HG02759 (cell line): ENCODE measurements at regions not wholly inside any gene's neighbourhood (a gene's known extent, or its start where the extent isn't known, plus 50 kb on each side); places are given as distances from the start of the nearest gene placed in this dataset.
"Not testable (repeated sequence)": the region's sequence is repeated elsewhere in the genome, so short reads cannot be mapped to it uniquely, and the experiment has no call there.

ENCODE experiments used
- ATAC-seq: cut with Tn5 transposase; IDR thresholded peaks from one replicate; pipeline ENCODE4 v1.9.1; 2021; ENCODE audit warnings: mild to moderate bottlenecking, moderate library complexity; ENCODE audit not compliant: unreplicated experiment

DNA sequence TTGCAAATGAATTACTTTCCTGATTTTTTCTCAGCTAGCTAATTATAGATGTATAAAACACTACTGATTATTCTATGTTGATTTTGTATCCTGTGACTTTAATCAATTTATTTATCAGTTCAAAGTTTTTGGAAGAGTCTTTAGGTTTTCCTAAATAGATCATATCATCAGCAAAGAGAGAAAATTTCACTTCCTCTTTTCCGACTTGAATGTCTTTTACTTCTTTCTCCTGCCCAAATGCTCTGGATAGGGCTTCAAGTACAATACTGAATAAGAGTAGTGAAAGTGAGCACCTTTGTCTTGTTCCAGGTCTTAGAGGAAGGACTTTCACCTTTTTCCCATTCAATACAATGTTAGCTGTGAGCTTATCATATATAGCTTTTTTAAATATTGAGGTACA, 417.9 kb downstream of the PDGFC start:
- ATAC-seq: no peak

DNA sequence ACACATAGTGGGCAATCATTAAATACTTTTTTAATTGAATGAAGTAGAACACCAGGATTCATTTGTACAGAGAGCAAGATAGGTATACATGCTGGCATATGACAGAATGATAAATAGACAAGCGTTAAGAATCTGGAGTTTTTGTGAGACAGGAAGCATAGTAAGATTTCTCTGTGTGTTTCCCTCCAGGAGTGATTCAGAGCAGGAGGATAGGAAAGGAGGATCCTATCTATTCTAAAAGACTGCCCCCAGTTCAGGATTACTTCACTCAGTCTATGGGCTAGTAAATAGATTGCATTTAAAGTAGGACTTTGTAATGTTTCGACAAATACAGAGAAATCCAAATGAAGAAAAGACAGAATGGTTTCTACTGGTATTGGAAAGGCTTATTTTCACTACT, 423.7 kb downstream of the PDGFC start:
- no peak for ATAC-seq

DNA sequence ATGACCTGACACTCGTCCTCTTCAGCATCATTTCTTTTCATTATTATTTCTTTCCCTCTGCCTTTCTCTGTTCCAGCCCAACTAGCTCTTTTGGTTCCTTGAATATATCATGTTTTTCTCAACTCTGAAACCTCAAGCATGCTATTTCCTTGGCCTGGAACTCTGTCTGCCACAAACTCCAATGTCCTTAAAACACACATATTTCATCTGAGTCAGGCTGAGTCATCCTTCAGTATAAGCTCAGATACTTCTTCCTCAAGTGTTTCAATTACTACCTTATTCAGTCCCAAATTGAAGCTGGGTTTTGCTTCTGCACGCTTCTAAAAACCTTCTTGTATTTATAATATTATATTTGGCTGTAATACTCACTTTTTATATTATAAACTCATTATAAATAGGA, 424.2 kb downstream of the PDGFC start:
- no peak for ATAC-seq

DNA sequence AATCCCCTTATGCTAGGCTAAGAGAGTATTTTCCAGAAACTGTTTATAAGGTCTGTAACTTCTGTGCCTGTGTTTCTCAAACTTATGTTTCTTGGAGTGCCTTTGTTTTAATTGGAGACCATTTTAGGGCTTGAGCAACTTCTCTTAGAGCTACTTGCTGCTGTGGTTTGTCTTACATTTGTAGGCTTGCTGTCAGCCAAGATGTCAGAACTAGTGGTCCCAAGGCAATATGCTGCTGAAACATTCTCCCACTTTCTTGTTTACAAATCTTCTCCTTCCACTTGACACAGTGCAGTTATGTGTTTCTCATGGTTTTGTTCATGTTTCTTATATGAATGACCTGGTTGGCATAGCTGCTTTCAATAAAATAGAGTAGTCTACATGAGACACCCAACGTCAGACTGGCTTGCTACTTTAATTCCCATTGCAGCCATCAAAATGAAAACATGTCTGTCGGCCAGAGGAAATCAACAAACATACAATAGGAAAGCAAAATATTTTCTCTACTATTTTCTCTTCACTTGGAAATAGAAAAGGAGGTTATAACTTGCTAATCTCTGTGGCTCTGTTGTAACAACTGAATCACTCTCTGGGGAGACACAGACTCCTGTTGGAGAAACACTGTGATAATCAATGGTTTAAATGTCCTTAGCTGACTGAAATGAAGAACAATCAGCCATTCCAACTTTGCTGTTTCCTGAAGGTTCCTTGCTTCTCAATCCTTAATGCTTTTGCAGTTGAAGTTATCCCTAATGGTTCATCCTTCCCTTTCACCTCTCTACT, 426.4 kb downstream of the PDGFC start:
- no peak for ATAC-seq

DNA sequence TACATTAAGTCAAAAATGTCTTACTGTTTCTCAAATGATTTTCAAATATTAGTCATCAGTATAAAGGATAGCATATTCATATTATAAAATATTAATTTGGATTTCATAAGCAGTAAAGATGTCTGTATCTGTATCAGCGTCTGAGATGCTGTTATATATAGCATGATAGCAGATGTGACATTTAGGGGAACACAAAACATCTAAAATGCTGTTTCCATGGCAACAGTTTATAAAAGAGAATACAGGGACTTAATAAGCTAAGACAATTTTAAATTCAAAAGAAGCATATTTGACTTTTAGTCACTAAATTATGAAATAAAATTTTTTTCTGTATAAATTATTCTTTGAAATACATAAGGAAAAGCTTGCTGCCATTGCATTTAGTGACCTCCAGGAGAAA, 432.2 kb downstream of the PDGFC start:
- ATAC-seq: no peak

DNA sequence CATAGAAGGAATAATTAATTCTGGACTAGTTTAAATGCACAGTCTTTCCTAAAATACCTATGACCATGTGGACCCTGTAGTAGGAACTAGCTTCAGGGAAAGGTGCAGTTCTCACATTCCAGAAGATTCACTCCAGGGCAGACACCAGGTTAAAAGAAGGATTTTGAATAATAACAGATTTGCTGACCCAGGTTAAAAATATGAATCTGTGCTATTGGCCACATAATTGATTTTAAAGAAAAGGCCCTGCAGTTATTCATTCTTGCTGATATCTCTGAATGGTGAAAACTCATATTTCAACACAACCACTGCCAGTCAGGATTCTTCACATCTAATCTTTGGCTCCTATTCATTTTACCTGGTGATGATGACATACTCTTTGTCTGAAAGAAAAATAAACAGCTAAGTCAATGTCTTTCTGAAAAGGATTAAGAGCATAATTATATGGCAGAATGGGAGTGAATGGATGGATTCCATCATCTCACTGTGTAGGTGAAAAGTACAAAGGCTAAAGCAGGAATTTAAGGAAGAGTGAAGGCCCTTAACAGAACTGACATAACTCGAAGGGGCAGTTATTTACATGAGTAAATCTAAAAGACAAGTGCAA, 432.8 kb downstream of the PDGFC start:
- no peak for ATAC-seq

DNA sequence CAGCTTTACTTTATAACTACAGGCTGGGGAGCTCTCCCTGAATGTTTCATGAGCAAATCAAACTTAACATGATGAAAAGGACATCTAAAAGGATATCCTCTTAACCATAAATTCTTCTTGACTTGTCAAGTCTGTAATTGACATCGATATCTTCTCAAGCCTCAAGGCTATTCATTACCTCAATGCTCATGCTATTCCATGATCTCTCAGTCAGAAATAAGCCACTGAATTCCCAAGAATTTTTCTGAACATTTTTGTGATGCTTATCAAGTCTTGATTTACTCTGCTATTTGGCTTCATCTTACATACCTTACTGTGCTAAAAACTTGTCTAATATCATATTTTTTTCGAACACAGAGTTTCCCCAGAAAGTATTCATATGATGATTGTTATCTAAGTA, 433.4 kb downstream of the PDGFC start:
- no peak for ATAC-seq

DNA sequence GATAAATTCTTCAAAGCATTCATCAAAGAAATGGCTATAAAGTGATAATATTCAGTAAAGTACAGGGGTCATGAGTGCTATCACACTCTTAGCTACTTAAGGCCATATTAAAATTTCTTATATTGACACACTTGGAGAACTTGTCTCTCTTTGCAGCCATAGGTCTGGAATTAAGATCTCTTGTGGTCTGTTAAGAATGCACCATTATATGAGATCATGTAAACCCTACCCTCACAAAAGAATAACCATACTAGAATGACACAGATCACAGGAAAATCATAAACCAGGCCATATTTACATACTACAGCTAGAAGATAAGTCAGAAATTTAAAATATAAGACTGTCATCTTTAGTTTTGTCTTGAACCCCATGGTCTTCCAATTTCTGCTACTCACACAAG, 434.3 kb downstream of the PDGFC start:
- ATAC-seq: no peak

DNA sequence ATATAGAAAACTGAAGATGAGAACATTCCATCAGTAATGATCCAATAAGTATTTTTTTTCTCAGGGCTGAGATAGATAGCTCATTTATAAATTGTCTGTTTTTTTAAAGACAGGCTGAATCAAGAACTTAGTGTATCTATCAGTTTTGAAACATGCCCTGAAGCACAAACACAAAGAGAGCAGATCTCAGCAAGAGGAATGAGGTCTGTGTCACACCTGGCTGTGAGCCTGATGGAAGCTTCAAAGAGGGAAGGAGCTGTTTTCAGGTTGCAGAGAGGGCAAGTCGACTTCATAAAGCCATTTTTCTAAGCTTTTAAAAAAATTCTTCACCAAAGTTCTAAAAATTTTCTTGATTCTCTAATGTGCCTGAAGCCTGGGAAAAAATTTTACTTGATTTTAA, 434.9 kb downstream of the PDGFC start:
- ATAC-seq: no peak

DNA sequence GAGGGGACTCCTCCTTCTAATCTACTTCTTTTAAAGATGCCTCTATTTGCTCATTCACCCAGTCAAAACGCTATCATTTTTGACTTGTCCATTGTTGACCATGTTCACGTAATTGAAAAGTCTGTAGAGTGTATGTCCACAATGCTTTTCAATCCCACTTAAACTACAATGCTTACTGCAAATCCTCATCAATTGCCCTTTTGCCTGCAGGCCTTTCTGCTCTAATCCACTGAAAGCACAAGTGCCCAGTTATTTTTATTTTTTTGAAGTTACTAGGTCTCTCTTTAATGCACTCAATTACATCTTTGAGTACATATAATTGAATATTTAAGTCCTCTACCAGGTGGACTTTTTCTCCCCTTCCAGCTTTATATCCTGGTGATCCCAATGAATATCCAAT, 437.4 kb downstream of the PDGFC start:
- no peak for ATAC-seq

DNA sequence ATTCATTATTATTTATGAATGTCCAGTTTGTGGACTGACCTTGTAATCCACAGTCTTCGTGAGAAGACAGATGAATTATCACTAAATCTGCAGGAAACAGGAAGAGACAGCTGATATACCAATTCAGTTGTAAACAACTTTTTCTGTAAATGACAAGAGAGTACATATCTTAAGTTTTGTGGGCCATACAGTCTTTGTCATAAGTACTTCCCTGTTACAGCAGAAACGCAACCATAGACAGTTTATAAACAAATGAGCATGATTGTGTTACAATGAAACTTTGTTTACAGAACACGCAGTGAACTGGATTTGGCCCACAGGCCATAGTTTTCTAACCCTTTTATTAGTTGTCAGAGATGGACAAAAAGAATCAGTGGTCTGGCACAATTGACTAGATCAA, 443.4 kb downstream of the PDGFC start:
- no peak for ATAC-seq

DNA sequence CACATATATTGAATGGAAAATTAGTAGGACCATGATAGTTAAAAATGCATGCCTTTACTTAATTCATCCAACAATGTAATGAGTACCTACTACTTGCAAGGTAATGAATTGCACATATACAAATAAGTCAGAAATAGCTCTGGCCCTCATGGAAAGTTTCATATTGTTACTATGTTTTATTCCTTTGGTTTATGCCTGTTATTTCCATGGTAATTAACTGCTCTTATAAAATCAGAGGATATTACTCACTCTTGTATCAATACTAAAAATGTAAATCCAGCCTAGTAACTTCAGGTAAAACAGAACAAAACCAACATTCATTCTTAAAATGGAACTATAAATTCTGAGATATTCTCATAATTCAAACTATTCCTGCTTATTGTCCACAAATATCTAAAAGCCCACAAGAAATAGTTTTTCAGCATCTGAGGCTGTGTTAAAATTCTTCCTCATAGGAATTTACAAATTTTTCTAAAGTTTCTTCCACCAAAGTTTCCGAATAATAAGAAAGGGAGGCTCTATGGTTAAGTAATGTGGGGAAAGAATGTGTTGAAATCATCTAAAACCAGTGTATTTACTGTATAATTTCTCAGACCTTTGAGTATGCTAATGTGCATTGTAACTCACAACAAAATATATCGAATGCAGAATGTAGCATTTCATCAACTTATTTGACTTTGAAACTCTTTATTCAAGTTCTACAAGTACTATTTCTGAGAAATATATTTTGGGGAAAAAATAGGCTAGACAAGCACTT, 444.2 kb downstream of the PDGFC start:
- no peak for ATAC-seq

DNA sequence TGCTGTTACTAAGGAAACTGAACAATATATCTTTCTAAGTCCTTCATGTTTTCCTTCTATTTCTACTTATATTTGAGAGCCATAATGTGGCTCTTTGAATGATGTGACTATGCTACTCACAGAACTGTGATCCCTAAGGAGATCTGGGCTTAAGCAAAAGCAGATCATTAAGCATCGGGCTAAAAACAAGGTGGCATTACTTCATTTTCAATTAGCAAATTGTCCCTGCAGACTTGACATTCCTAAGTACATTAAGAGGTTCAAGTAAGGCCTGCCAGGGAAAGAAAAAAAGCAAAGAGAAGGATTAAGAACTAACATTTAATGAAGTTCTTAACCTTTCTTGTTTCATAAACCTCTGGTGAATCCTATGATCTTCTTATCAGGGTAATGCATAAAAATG, 447.6 kb downstream of the PDGFC start:
- no peak for ATAC-seq

DNA sequence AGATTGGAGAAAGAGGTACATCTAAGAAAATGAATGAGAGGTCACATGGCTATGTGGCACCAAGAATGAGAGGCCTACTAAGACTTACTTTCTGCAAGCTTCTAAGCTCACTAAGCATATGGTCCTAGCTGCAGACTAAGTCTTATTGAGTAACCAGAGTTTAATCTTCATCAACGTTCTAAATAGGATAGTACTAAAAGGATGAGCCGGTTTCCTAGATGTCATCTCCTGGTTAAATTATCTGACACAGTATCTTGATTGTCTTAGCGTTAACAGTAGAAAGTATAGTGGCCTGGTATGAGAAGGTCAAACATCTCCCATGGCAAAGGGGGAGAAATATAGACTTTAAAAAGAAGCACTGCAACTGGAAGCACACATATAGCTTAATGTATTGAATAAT, 448.1 kb downstream of the PDGFC start:
- ATAC-seq: no peak

DNA sequence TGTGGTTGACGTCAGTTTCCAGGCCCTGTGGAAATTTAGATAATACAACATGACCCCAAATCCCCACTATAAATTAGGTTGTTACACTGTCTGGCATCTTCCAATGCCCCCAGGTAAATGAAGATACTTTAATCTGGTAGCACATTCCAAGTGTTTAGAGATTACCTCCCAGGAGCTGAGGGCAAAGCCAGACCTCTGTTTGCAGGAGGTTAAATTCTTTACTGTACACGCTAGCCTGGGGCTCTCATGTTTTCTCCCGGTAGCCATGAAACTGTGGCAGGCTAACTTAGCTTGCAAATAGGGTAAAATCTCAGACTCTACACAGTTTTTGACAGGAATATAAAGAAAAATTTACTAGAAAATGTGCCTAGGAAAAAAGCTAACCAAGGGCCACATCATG, 450.0 kb downstream of the PDGFC start:
- ATAC-seq: no peak

DNA sequence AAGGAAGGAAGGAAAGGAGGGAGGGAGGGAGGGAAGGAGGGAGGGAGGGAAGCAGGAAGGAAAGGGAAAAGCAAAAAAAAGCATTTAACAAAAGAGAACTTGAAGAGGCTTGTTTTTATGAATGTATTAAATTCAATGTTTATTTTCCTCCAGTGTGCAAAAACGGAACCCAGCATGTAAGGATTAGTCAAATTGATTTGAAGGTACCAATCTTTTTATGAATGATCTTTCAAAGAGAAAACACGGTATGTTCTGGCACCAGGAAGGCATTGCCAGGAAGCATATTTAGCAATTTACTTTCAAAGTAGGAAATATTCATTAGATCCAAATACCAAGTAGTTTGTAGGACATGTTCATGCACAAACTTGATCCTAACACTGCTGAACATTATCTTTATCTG, 453.6 kb downstream of the PDGFC start:
- ATAC-seq: no peak

DNA sequence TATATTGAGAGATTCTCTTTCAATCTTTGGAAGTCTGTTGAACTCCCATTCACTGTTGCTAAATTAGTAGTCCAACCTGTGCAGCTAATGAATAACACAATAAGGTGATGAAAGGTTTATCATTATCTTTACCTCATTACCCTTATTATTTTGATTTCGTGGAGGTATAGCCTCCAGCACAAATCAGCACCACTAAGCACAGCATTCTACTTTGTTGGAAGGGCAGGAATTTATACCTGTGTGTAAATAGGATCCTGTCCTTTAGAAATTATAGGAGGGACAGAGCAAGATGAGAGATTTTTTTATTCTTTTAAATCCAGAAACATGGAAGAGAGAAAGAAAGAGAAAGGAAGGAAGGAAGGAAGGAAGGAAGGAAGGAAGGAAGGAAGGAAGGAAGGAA, 454.1 kb downstream of the PDGFC start:
- no peak for ATAC-seq

DNA sequence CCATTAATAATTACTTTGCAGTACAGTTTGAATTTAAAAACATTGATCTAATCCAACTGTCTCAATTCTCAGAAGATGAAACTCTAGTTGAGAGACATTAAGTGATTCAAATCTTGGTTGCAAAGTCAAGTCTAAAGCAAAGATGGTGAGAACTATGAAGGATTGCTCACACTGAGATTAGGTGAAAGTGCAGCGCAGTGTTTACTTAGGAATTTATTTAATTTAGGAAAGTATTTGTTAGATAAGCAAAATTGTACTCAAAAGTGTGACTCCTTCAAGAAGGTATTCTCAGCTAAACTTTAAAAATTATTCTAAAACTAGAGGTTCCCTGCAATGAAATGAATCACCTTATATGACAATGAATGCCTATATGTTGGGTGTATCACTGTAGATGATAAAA, 454.9 kb downstream of the PDGFC start:
- ATAC-seq: no peak

DNA sequence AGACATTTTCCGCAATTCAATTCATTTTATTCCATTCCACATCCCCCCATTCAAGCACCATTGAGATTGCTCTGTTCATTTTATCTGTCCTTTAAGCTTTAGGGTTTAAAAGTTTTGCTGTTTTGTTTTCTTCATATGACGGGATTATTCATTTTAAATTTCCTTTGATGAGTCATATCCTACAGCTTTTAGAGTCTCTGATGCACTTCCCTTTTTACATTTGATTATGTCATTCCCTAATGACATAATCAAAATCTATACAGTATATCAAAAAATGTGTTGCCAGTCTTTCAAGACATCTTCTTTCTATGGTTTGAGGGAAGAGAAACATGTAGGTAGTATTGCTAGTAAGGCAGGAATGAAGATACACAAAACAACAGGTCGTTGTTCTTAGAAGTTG, 456.3 kb downstream of the PDGFC start:
- ATAC-seq: no peak

DNA sequence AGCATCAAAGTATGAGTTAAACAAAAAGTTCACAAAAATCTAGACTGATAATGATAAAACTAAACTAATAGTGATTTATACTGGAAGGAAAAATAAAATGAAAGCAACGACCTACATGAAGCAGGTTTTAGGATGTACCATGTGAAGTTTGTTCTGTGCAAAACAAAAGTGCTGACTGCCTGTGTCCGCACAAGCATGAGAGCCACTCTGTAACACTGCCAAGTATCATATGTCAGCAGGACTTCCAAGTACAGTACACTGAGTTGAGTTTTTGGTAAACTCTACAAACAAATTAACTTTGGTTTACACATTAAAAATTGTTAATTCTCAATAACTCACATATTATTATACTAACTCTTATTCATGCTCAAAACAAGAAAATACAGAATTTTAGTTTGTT, 459.0 kb downstream of the PDGFC start:
- no peak for ATAC-seq

DNA sequence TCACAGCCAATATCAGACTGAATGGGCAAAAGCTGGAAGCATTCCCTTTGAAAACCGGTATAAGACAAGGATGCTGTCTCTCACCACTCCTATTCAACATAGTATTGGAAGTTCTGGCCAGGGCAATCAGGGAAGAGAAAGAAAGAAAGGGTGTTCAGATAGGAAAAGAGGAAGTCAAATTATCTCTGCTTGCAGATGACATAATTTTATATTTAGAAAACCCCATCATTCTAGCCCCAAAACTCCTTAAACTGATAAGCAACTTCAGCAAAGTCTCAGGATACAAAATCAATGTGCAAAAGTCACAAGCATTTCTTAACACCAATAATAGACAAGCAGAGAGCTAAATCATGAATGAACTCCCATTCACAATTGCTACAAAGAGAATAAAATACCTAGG, 461.7 kb downstream of the PDGFC start:
- ATAC-seq: not testable (repeated sequence)

DNA sequence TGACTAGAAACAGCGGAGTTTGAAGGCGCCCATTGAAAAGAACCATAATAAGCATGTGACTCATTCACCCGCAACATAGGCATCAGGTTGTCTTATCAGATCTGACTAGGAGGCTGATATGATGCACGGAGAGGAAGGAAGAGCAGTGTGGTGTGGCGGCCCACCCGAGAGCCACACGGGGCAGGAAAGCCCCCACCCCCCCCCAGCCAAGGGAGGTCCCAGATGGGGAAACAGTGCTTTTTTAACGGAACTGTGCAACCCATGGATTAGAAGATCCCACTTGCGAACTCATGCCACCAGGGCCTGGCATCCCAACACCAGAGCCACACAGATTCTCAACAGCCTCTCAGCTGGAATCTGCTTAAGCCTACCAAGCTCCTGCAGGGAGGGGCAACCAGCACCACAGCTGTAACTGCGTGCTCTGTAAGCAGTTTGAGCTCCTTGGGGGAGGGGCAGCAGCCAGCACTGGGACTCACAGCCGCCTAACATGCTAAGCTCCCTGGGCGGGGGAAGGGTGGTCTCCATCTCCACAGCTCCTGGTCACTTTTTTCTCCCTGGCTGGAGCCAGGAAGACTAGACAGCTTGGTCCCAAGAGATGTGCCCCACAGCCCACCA, 466.2 kb downstream of the PDGFC start:
- ATAC-seq: no peak
